ENCODE measurements at regions not wholly inside any gene's neighbourhood (a gene's known extent, or its start where the extent isn't known, plus 50 kb on each side); places are given as distances from the start of the nearest gene placed in this dataset.

DNA sequence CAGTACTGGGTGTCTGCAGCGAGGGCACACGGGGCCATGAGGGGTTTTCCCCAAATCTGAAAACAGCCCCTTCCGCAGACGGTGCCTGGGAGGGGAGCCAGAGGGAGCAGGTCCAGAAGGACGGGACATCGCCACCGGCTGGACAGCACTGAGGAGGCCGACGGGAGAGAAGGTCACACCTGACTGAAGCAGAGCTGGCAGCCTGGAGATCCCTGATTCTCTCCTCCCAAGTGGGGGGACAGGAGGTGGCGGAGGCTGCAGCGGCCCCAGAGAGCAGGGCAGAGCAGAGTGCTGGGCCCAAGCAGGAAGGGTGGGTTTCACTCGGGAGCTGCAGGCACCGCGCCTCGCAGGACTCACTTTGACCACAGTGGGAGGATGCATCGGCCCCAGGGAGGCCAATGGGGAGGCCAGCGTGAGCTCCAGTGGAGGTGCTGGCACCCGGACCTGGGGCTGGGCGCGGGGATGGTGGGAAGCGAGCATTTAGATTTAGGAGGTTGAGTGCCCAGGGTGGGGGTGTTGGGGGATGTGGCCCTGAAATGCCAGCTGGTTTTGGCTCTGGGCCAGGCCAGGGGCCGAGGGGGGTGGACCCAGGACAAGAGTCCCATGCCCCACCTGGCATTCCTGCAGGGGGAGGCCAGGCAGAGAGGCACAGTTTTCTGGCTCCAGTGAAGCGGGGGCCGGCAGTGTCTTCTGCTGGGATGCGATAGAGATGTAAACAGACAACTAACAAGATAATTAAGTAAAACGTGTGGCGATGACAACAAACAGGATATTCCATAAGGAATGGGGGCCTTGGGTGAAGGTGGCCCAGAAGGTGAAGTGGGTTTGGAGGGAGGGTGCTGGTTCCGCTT lies 92.3 kb upstream of the FGF3 start:
- Histone ChIP-seq H3K27ac (no peak overlapping the region), H3K4me3 (no peak overlapping the region), H3K9me3 (no peaks in the 10 kb centered on the region), H3K27me3 (peaks cover 0 to 48% (median 8%) of the 10 kb centered on the region in 3 donors), H3K36me3 (no peaks in the 10 kb centered on the region), H3K4me1 (peaks cover 0 to 15% (median 13%) of the 10 kb centered on the region in 4 donors)
- intact Hi-C loops (cut with DNase I), result no loop called here
- WGBS, 2 donors, result 75 to 80% methylated on average over 28 of the region's 28 CpGs
- DNase-seq, result peak; percentile 60
- no peak for TF ChIP-seq POLR2A (IDR thresholded peaks at IDR 0.05)
- TF ChIP-seq POLR2AphosphoS5 (IDR thresholded peaks at IDR 0.05), result no peak
- TF ChIP-seq, protein P1, sequence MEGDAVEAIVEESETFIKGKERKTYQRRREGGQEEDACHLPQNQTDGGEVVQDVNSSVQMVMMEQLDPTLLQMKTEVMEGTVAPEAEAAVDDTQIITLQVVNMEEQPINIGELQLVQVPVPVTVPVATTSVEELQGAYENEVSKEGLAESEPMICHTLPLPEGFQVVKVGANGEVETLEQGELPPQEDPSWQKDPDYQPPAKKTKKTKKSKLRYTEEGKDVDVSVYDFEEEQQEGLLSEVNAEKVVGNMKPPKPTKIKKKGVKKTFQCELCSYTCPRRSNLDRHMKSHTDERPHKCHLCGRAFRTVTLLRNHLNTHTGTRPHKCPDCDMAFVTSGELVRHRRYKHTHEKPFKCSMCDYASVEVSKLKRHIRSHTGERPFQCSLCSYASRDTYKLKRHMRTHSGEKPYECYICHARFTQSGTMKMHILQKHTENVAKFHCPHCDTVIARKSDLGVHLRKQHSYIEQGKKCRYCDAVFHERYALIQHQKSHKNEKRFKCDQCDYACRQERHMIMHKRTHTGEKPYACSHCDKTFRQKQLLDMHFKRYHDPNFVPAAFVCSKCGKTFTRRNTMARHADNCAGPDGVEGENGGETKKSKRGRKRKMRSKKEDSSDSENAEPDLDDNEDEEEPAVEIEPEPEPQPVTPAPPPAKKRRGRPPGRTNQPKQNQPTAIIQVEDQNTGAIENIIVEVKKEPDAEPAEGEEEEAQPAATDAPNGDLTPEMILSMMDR (IDR thresholded peaks at IDR 0.05), result no peak
- TF ChIP-seq EP300 (IDR thresholded peaks at IDR 0.05), result no peak

DNA sequence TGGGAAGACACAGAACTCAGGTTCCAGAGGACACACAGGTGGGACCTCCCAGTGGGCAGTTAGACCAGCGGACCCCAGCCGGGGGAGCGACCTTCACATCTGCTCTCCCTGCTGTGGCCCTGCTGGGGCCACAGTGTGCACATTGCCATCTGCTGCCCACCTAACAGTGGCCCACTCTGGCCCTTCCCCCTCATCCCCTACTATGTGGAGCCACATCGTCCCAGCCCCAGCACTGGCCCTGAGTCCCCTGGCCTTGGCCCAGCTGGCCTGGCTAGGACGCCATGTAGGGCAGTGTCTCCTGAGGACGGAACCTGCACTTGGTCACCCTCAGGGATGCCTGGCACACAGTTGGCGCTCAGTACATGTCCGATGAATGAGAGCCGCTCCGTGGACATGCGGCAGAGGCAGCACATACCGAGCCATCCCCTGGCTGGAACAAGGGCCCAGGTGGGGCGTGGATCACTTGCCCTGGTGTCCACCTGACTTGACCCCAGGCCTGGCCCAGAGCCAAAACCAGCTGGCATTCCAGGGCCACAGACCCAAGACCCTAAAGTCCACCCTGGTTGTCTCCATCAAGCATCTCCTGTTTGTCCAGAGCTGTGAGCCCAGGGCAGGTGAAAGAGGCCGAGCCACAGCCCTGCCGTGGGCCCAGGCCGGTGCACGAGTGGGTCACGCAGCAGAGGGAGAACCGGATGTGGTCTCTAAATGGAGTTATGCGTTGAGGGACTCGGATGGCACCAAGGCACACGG lies 93.1 kb upstream of the FGF3 start:
- Histone ChIP-seq H3K9me3 (no peaks in the 10 kb centered on the region), H3K4me3 (no peak overlapping the region), H3K4me1 (peaks cover 0 to 15% (median 13%) of the 10 kb centered on the region in 4 donors), H3K27me3 (peaks cover 0 to 43% (median 8%) of the 10 kb centered on the region in 3 donors), H3K27ac (no peak overlapping the region), H3K36me3 (no peaks in the 10 kb centered on the region)
- 72 to 88% methylated on average over 22 of the region's 22 CpGs for WGBS, 2 donors
- DNase-seq, result peak; percentile 61
- intact Hi-C loops (cut with DNase I), result no loop called here
- TF ChIP-seq EP300 (IDR thresholded peaks at IDR 0.05) (no peak), POLR2AphosphoS5 (IDR thresholded peaks at IDR 0.05) (no peak), POLR2A (IDR thresholded peaks at IDR 0.05) (no peak)
- TF ChIP-seq, protein P1 (IDR thresholded peaks at IDR 0.05), result no peak

DNA sequence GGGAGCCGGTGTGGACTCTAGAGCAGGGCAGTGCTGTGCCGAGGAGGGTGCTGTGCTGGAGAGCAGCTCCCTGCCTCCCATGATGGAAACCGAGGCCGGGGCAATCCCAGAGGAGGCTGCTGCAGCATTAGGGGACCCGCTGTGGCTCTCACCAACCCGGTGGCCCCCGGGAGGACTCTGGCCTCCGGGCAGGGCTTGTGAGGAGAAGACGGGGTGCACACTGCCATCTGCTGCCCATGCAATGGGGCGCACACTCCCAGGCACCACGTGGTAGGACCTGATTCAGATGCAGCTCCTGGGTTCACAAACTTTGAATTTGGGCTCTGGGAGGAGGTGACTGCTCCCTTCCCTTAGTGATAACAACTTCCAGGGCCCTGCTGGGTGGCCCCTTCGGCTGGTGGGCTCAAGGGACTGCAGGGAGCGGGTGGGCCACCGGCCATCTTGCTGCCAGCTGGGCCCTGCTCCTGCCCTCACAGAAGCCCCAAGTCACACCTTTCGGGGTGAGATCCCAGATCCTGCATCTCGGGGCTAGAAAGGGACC lies 93.8 kb upstream of the FGF3 start:
- 35 to 61% methylated on average over 16 of the region's 16 CpGs for WGBS, 2 donors
- Histone ChIP-seq H3K4me3 (no peak overlapping the region), H3K9me3 (no peaks in the 10 kb centered on the region), H3K36me3 (no peaks in the 10 kb centered on the region), H3K27ac (no peak overlapping the region), H3K4me1 (peaks cover 0 to 15% (median 13%) of the 10 kb centered on the region in 4 donors), H3K27me3 (peaks cover 0 to 40% (median 8%) of the 10 kb centered on the region in 3 donors)
- DNase-seq, result peak; percentile 20
- no peak for TF ChIP-seq EP300 (IDR thresholded peaks at IDR 0.05)
- TF ChIP-seq, protein P1 (IDR thresholded peaks at IDR 0.05), result no peak
- no peak for TF ChIP-seq POLR2AphosphoS5 (IDR thresholded peaks at IDR 0.05)
- TF ChIP-seq POLR2A (IDR thresholded peaks at IDR 0.05), result no peak
- intact Hi-C loops (cut with DNase I), result no loop called here

DNA sequence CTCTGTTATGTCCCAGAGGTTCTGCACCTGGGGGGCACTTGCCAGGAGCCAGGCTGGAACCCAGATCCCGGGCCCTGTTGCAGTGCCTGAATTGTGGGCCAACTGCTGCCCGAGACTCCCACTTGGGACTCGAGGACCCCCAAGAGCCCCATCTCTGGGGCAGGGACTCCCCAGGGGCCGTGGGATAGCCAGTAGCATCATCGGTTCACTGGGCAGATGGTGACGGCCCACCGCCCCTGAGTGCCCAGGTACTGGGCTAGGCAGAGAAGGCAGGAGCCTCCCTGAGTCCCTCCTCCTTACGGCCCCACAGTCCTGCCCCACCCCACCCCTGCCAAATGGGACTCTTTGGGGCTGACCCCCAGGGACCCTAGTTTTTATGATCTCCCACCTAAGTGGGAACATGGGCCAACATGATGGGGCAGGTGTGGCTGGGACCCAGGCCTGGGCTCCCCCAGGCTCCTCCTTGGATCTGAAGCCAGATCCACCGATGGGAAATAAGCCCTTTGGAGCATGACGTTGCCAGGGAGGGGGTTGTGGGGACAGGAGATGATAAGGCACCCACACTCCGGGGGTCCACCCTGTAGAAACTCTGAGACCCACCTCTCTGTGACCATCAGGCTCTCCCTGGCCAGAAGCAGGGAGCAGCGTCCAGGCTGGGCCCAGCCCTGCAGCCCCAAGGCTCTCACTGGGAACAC lies 94.5 kb upstream of the FGF3 start:
- no peak overlapping the region for H3K4me3 ChIP-seq
- peak; percentile 36 for DNase-seq
- H3K27me3 ChIP-seq, result peaks cover 0 to 41% (median 8%) of the 10 kb centered on the region in 3 donors
- intact Hi-C loops (cut with DNase I), result no loop called here
- no peaks in the 10 kb centered on the region for H3K9me3 ChIP-seq
- WGBS, 2 donors, result 88 to 90% methylated on average over 12 of the region's 12 CpGs
- no peaks in the 10 kb centered on the region for H3K36me3 ChIP-seq
- H3K4me1 ChIP-seq, result peaks cover 0 to 20% (median 14%) of the 10 kb centered on the region in 4 donors
- TF ChIP-seq POLR2AphosphoS5 (IDR thresholded peaks at IDR 0.05), result no peak
- TF ChIP-seq POLR2A (IDR thresholded peaks at IDR 0.05), result no peak
- TF ChIP-seq, protein P1 (IDR thresholded peaks at IDR 0.05), result no peak
- no peak for TF ChIP-seq EP300 (IDR thresholded peaks at IDR 0.05)
- H3K27ac ChIP-seq, result no peak overlapping the region

All from sigmoid colon (tissue), 6 donors.